ENCODE measurements at regions not wholly inside any gene's neighbourhood (a gene's known extent, or its start where the extent isn't known, plus 50 kb on each side); places are given as distances from the start of the nearest gene placed in this dataset.
A peak's percentile ranks its signal among the peaks of the same experiment; 100 is the strongest.
"Not testable (repeated sequence)": the region's sequence is repeated elsewhere in the genome, so short reads cannot be mapped to it uniquely, and the experiment has no call there.

GRCh38 chr16:88230276-88230966 is 152.3 kb upstream of the ZNF469 start:
- ATAC-seq, result not testable (repeated sequence)

GRCh38 chr16:88230967-88231615 is 151.7 kb upstream of the ZNF469 start:
- not testable (repeated sequence) for ATAC-seq

- not testable (repeated sequence) for ATAC-seq
Measured at GRCh38 chr16:88231839-88232238, 150.9 kb upstream of the ZNF469 start.

GRCh38 chr16:88232401-88233258 is 150.1 kb upstream of the ZNF469 start:
- not testable (repeated sequence) for ATAC-seq

GRCh38 chr16:88233621-88234420 is 148.9 kb upstream of the ZNF469 start:
- not testable (repeated sequence) for ATAC-seq

- ATAC-seq, result peak; percentile 12
Measured at GRCh38 chr16:88234421-88235271, 148.1 kb upstream of the ZNF469 start.

GRCh38 chr16:88235691-88236090 is 147.1 kb upstream of the ZNF469 start:
- ATAC-seq, result not testable (repeated sequence)

GRCh38 chr16:88236229-88236628 is 146.5 kb upstream of the ZNF469 start:
- not testable (repeated sequence) for ATAC-seq

GRCh38 chr16:88237314-88237713 is 145.4 kb upstream of the ZNF469 start:
- not testable (repeated sequence) for ATAC-seq

- not testable (repeated sequence) for ATAC-seq
Measured at GRCh38 chr16:88237761-88238415, 144.9 kb upstream of the ZNF469 start.

GRCh38 chr16:88238732-88239274 is 144.0 kb upstream of the ZNF469 start:
- peak; percentile 95 for ATAC-seq

GRCh38 chr16:88240118-88240517 is 142.6 kb upstream of the ZNF469 start:
- ATAC-seq, result not testable (repeated sequence)

GRCh38 chr16:88240776-88241175 is 142.0 kb upstream of the ZNF469 start:
- not testable (repeated sequence) for ATAC-seq

GRCh38 chr16:88241404-88242311 is 141.1 kb upstream of the ZNF469 start:
- ATAC-seq, result not testable (repeated sequence)

GRCh38 chr16:88242312-88243295 is 140.2 kb upstream of the ZNF469 start:
- peak; percentile 42 for ATAC-seq

- ATAC-seq, result not testable (repeated sequence)
Measured at GRCh38 chr16:88243921-88244320, 138.8 kb upstream of the ZNF469 start.

GRCh38 chr16:88245241-88246081 is 137.3 kb upstream of the ZNF469 start:
- ATAC-seq, result peak; percentile 76
